H1 (cell line): ENCODE measurements at regions not wholly inside any gene's neighbourhood (a gene's known extent, or its start where the extent isn't known, plus 50 kb on each side); places are given as distances from the start of the nearest gene placed in this dataset.

Source experiments
- CTCF ChIA-PET: fragments of 300-600 bp; sonication (Branson Sonifier 250); formaldehyde crosslinking; loops from one replicate; lab custom pipeline; 2021; ENCODE audit not compliant: partially characterized antibody; lab: Charles Lee
- POLR2A ChIA-PET: fragments of 300-600 bp; sonication (Branson Sonifier 250); formaldehyde crosslinking; loops from one replicate; lab custom pipeline; 2021; ENCODE audit warnings: inconsistent platforms; ENCODE audit not compliant: partially characterized antibody; lab: Charles Lee
- DNase-seq, 2 experiments: peaks; one replicate each; pipeline versions ENCODE4 v3.0.0 to v3.0.0-alpha.2; 2010 to 2022; ENCODE audit warnings: low spot score in 2 of 2, low read depth in 1 of 2, mixed read lengths in 1 of 2
- FAIRE-seq: peaks from 2 replicates; lab custom pipeline; 2011; peaks lifted over from hg19 to GRCh38; lab: Jason Lieb, UNC
- H2AFZ ChIP-seq: 2 replicates; pipeline ENCODE4 v1.8.1; 2012; ENCODE audit warnings: low read length, inconsistent platforms
- H2AK5ac ChIP-seq: 2 replicates; pipeline ENCODE4 v1.6.1; 2013; ENCODE audit warnings: low read depth, low read length
- H2BK120ac ChIP-seq: replicated peaks from 2 replicates; pipeline ENCODE3; 2013; ENCODE audit warnings: low read depth, low read length, inconsistent platforms
- H2BK12ac ChIP-seq: 2 replicates; pipeline ENCODE4 v1.6.1; 2013; ENCODE audit warnings: low read depth, low read length
- H2BK15ac ChIP-seq: 2 replicates; pipeline ENCODE4 v1.6.1; 2013; ENCODE audit warnings: low read length
- H2BK20ac ChIP-seq: 2 replicates; pipeline ENCODE4 v1.6.1; 2013; ENCODE audit warnings: low read length
- H2BK5ac ChIP-seq: 2 replicates; pipeline ENCODE4 v1.6.1; 2013; ENCODE audit warnings: low read depth, low read length
- H3K14ac ChIP-seq: 2 replicates; pipeline ENCODE4 v1.6.1; 2013; ENCODE audit warnings: inconsistent platforms; ENCODE audit not compliant: insufficient read length
- H3K18ac ChIP-seq: 2 replicates; pipeline ENCODE4 v1.6.1; 2013; ENCODE audit warnings: low read length; ENCODE audit errors: extremely low read depth
- H3K23ac ChIP-seq: 2 replicates; pipeline ENCODE4 v1.6.1; 2013; ENCODE audit warnings: inconsistent platforms; ENCODE audit not compliant: insufficient read length
- H3K23me2 ChIP-seq: 2 replicates; pipeline ENCODE4 v1.6.1; 2013; ENCODE audit warnings: low read depth, low read length
- H3K27ac ChIP-seq: 2 replicates; pipeline ENCODE4 v1.6.1; 2011; ENCODE audit warnings: low read depth, low read length, inconsistent platforms
- H3K27me3 ChIP-seq, 4 experiments: replicated peaks in 1 of 4; 1 replicate in 1 of 4; 2 replicates in 3 of 4; pipeline versions ENCODE4 v1.6.1 to v1.8.1; 2011 to 2013; ENCODE audit warnings: low read length in 3 of 4, mild to moderate bottlenecking in 3 of 4, inconsistent platforms in 2 of 4, mixed read lengths in 2 of 4, moderate library complexity in 1 of 4; ENCODE audit not compliant: control insufficient read depth in 3 of 4, insufficient read depth in 3 of 4; ENCODE audit errors: extremely low read depth in 1 of 4
- H3K36me3 ChIP-seq, 4 experiments: 2 replicates each; pipeline versions ENCODE4 v1.6.1 to v1.8.1; 2011 to 2013; ENCODE audit warnings: mild to moderate bottlenecking in 4 of 4, low read length in 3 of 4, moderate library complexity in 2 of 4, control low read depth in 1 of 4, inconsistent platforms in 1 of 4; ENCODE audit not compliant: insufficient read depth in 4 of 4, control insufficient read depth in 2 of 4
- H3K4ac ChIP-seq: replicated peaks from 2 replicates; pipeline ENCODE3; 2013; ENCODE audit warnings: low read length, low read depth, mixed read lengths, inconsistent platforms; ENCODE audit not compliant: insufficient read length
- H3K4me1 ChIP-seq, 4 experiments: replicated peaks in 1 of 4; 1 replicate in 1 of 4; 2 replicates in 3 of 4; pipeline versions ENCODE4 v1.6.1 to v1.8.1; 2011 to 2013; ENCODE audit warnings: low read length in 3 of 4, inconsistent platforms in 2 of 4, mixed read lengths in 1 of 4; ENCODE audit not compliant: insufficient read depth in 4 of 4, control insufficient read depth in 3 of 4
- H3K4me2 ChIP-seq, 2 experiments: 2 replicates each; pipeline versions ENCODE4 v1.6.1 to v1.8.1; 2011 to 2013; ENCODE audit warnings: low read depth in 2 of 2, low read length in 2 of 2, control low read depth in 1 of 2, inconsistent platforms in 1 of 2, mild to moderate bottlenecking in 1 of 2; ENCODE audit not compliant: insufficient read depth in 1 of 2
- H3K4me3 ChIP-seq, 4 experiments: fragments of 200-600, 300-600 bp in 1 of 4; sonication (generic), shearing (Covaris generic), sonication (Bioruptor Twin) in 1 of 4; 2 replicates each; pipeline versions ENCODE4 v1.5.1 to v1.8.1; 2011 to 2016; ENCODE audit warnings: low read length in 4 of 4, low read depth in 3 of 4, control low read depth in 2 of 4, inconsistent platforms in 2 of 4, mild to moderate bottlenecking in 2 of 4, mixed read lengths in 1 of 4, moderate library complexity in 1 of 4; ENCODE audit not compliant: insufficient read depth in 2 of 4; ENCODE audit errors: extremely low read depth in 1 of 4
- H3K56ac ChIP-seq: replicated peaks from 2 replicates; pipeline ENCODE3; 2013; ENCODE audit warnings: low read depth, mild to moderate bottlenecking, mixed read lengths, low read length, inconsistent platforms; ENCODE audit not compliant: insufficient read length
- H3K79me1 ChIP-seq: 2 replicates; pipeline ENCODE4 v1.6.1; 2013; ENCODE audit warnings: low read depth, low read length, control low read depth
- H3K79me2 ChIP-seq, 2 experiments: 2 replicates each; pipeline versions ENCODE4 v1.6.1 to v1.8.1; 2012 to 2013; ENCODE audit warnings: low read length in 2 of 2, mild to moderate bottlenecking in 2 of 2, inconsistent platforms in 1 of 2; ENCODE audit not compliant: insufficient read depth in 2 of 2, control insufficient read depth in 1 of 2
- H3K9ac ChIP-seq, 4 experiments: replicated peaks in 1 of 4; 1 replicate in 1 of 4; 2 replicates in 3 of 4; pipeline versions ENCODE4 v1.6.1 to v1.8.1; 2011 to 2013; ENCODE audit warnings: low read depth in 3 of 4, low read length in 3 of 4, control low read depth in 2 of 4, mild to moderate bottlenecking in 2 of 4, moderate library complexity in 2 of 4, inconsistent platforms in 1 of 4; ENCODE audit errors: extremely low read depth in 1 of 4
- H3K9me3 ChIP-seq, 2 experiments: 2 replicates each; pipeline versions ENCODE4 v1.6.1 to v1.8.1; 2012 to 2013; ENCODE audit warnings: mild to moderate bottlenecking in 2 of 2, moderate library complexity in 2 of 2, control low read depth in 1 of 2, inconsistent platforms in 1 of 2, low read depth in 1 of 2, low read length in 1 of 2, mixed read lengths in 1 of 2; ENCODE audit not compliant: insufficient read depth in 2 of 2
- H4K20me1 ChIP-seq, 2 experiments: replicated peaks in 1 of 2; 2 replicates each; pipeline versions ENCODE3 to v1.8.1; 2011 to 2013; ENCODE audit warnings: inconsistent platforms in 2 of 2, low read length in 2 of 2, mild to moderate bottlenecking in 1 of 2; ENCODE audit not compliant: insufficient read depth in 2 of 2, control insufficient read depth in 1 of 2
- H4K5ac ChIP-seq: 2 replicates; pipeline ENCODE4 v1.6.1; 2013; ENCODE audit warnings: low read length, low read depth, mixed read lengths, inconsistent platforms; ENCODE audit not compliant: insufficient read length
- H4K8ac ChIP-seq: 2 replicates; pipeline ENCODE4 v1.8.0; 2013; ENCODE audit warnings: mild to moderate bottlenecking, moderate library complexity, low read length, inconsistent platforms; ENCODE audit not compliant: insufficient read depth; ENCODE audit errors: extremely low read depth
- H4K91ac ChIP-seq: replicated peaks from 2 replicates; pipeline ENCODE3; 2013; ENCODE audit warnings: low read length, mixed read lengths, inconsistent platforms; ENCODE audit not compliant: insufficient read length
- ASH2L ChIP-seq: fragments of 200-600, 300-600 bp; sonication (generic); IDR thresholded peaks from one replicate; pipeline ENCODE4 v1.7.1; 2017; ENCODE audit warnings: low read length
- FOSL1 ChIP-seq: IDR thresholded peaks from 2 replicates; pipeline ENCODE4 v1.6.1; 2011; ENCODE audit warnings: mild to moderate bottlenecking, low read depth, low read length, moderate library complexity; ENCODE audit not compliant: insufficient read depth
- GTF2F1 ChIP-seq: IDR thresholded peaks from 2 replicates; pipeline ENCODE4 v1.6.1; 2012; ENCODE audit warnings: low read depth, low read length, improper control_type of control experiment, borderline replicate concordance
- KDM1A ChIP-seq: fragments of 200-600, 300-600 bp; sonication (generic); IDR thresholded peaks from 2 replicates; pipeline ENCODE4 v1.7.1; 2016; ENCODE audit warnings: mild to moderate bottlenecking, low read length, borderline replicate concordance
- MAX ChIP-seq: IDR thresholded peaks from 2 replicates; pipeline ENCODE4 v1.6.1; 2012; ENCODE audit warnings: inconsistent platforms
- SIX5 ChIP-seq: IDR thresholded peaks from 2 replicates; pipeline ENCODE4 v1.6.1; 2011; ENCODE audit warnings: mild to moderate bottlenecking, low read depth, low read length
- SP4 ChIP-seq: IDR thresholded peaks from 2 replicates; pipeline ENCODE4 v1.6.1; 2012; ENCODE audit warnings: low read length, inconsistent platforms
- WGBS, 2 experiments: shearing (Covaris generic) in 1 of 2; methylation state at CpG; one replicate each; pipeline versions ENCODE4 v1.1.6 to v1.1.7; 2013 to 2015; ENCODE audit warnings: low lambda C conversion rate in 2 of 2, mixed read lengths in 2 of 2, inconsistent platforms in 1 of 2, low coverage in 1 of 2, missing lambda C conversion rate in 1 of 2; ENCODE audit not compliant: insufficient replicate concordance in 2 of 2, insufficient coverage in 1 of 2, insufficient read length in 1 of 2; ENCODE audit errors: extremely low coverage in 1 of 2, missing lambda C conversion rate in 1 of 2; 5-methylcytosine and 5-hydroxymethylcytosine counted together
- TF ChIP-seq, protein P1 (sequence below): IDR thresholded peaks from 2 replicates; pipeline ENCODE4 v1.6.1; 2011; ENCODE audit warnings: low read depth, mild to moderate bottlenecking, low read length; ENCODE audit not compliant: insufficient read depth

GRCh38 chr12:23168459-23168858, 543.5 kb downstream of the ETNK1 start:
- POLR2A ChIA-PET, result no interaction called here
- H2BK120ac ChIP-seq, result no peak overlapping the region
- 84% methylated on average over 2 of the region's 2 CpGs; no CpG with 5 or more reads in 1 of the 2 experiments for WGBS, 2 experiments
- no peak for TF ChIP-seq KDM1A
- no peak for TF ChIP-seq GTF2F1
- no peak for TF ChIP-seq MAX
- TF ChIP-seq FOSL1, result no peak
- TF ChIP-seq ASH2L, result no peak
- no peak for TF ChIP-seq SP4
- TF ChIP-seq, protein P1, sequence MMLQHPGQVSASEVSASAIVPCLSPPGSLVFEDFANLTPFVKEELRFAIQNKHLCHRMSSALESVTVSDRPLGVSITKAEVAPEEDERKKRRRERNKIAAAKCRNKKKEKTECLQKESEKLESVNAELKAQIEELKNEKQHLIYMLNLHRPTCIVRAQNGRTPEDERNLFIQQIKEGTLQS, result no peak
- no peak for TF ChIP-seq SIX5

More at GRCh38 chr12:23168459-23168858, 543.5 kb downstream of the ETNK1 start:
- Histone ChIP-seq H3K4me1 (no peaks in the 10 kb centered on the region), H3K9me3 (peaks cover 0 to 5% of the 10 kb centered on the region in 2 experiments; a peak in 2 of 4 replicates), H3K4ac (no peak overlapping the region), H2BK20ac (no peak overlapping the region), H3K23ac (no peak overlapping the region), H3K4me3 (no peak overlapping the region), H3K79me2 (no peaks in the 10 kb centered on the region), H3K4me2 (no peak overlapping the region), H3K56ac (no peak overlapping the region), H4K91ac (no peak overlapping the region), H3K18ac (no peak overlapping the region), H2BK12ac (no peak overlapping the region), H3K27ac (no peak overlapping the region), H3K23me2 (no peaks in the 10 kb centered on the region), H4K8ac (no peak overlapping the region), H2BK5ac (no peak overlapping the region), H3K14ac (no peak overlapping the region), H3K36me3 (peaks cover 0 to 3% (median 0%) of the 10 kb centered on the region in 4 experiments; a peak in 1 of 8 replicates), H4K5ac (no peak overlapping the region), H2BK15ac (no peak overlapping the region), H2AFZ (no peak overlapping the region), H3K79me1 (no peaks in the 10 kb centered on the region), H3K9ac (no peak overlapping the region), H3K27me3 (no peaks in the 10 kb centered on the region), H2AK5ac (no peak overlapping the region), H4K20me1 (no peaks in the 10 kb centered on the region)
- CTCF ChIA-PET, result no interaction called here
- no peak for DNase-seq
- FAIRE-seq, result no peak
